CD4-positive, alpha-beta memory T cell (primary cell): ENCODE measurements at regions not wholly inside any gene's neighbourhood (a gene's known extent, or its start where the extent isn't known, plus 50 kb on each side); places are given as distances from the start of the nearest gene placed in this dataset.

Source experiments
- CTCF ChIA-PET: fragments of 350-600 bp; sonication (Branson Sonifier 250); formaldehyde crosslinking; loops from one replicate; lab custom pipeline; 2021; ENCODE audit warnings: inconsistent platforms; ENCODE audit not compliant: partially characterized antibody; lab: Charles Lee
- POLR2A ChIA-PET: fragments of 350-600 bp; sonication (Branson Sonifier 250); formaldehyde crosslinking; loops from one replicate; lab custom pipeline; 2021; ENCODE audit not compliant: partially characterized antibody; lab: Charles Lee
- DNase-seq, 5 donors: peaks; one replicate each; pipeline versions ENCODE4 v3.0.0 to v3.0.0-alpha.2; 2020 to 2022; ENCODE audit warnings: mixed read lengths in 1 of 5
- H3K27ac ChIP-seq: one replicate; pipeline ENCODE4 v1.7.0; 2013; ENCODE audit warnings: low read depth, low read length
- H3K27me3 ChIP-seq: 2 replicates; pipeline ENCODE4 v1.7.0; 2013; ENCODE audit warnings: mild to moderate bottlenecking, low read length, moderate library complexity; ENCODE audit not compliant: insufficient read depth
- H3K36me3 ChIP-seq: 2 replicates; pipeline ENCODE4 v1.7.0; 2013; ENCODE audit warnings: mild to moderate bottlenecking, low read length, moderate library complexity; ENCODE audit not compliant: insufficient read depth
- H3K4me1 ChIP-seq: 2 replicates; pipeline ENCODE4 v1.7.0; 2013; ENCODE audit warnings: mild to moderate bottlenecking, low read length, moderate library complexity; ENCODE audit not compliant: insufficient read depth
- H3K4me3 ChIP-seq, 2 donors: one replicate each; pipeline ENCODE4 v1.7.0; 2013; ENCODE audit warnings: low read length in 2 of 2, mild to moderate bottlenecking in 1 of 2
- H3K9me3 ChIP-seq, 2 donors: one replicate each; pipeline ENCODE4 v1.7.0; 2013; ENCODE audit warnings: low read length in 2 of 2, control low read depth in 1 of 2; ENCODE audit not compliant: control insufficient read depth in 1 of 2
- H3K27ac Mint-ChIP-seq, 7 donors: one replicate each; pipeline ENCODE4 v1.8.0; 2020 to 2021; ENCODE audit warnings: mixed read lengths in 7 of 7, mild to moderate bottlenecking in 6 of 7, inconsistent platforms in 3 of 7, moderate library complexity in 3 of 7
- H3K27me3 Mint-ChIP-seq, 2 donors: one replicate each; pipeline ENCODE4 v1.8.0; 2020 to 2021; ENCODE audit warnings: mixed read lengths in 2 of 2
- H3K36me3 Mint-ChIP-seq, 2 donors: one replicate each; pipeline ENCODE4 v1.8.0; 2020 to 2021; ENCODE audit warnings: mixed read lengths in 2 of 2, inconsistent platforms in 1 of 2, mild to moderate bottlenecking in 1 of 2
- H3K4me1 Mint-ChIP-seq, 4 donors: one replicate each; pipeline ENCODE4 v1.8.0; 2020 to 2021; ENCODE audit warnings: mixed read lengths in 4 of 4, mild to moderate bottlenecking in 1 of 4
- H3K4me3 Mint-ChIP-seq, 8 donors: one replicate each; pipeline ENCODE4 v1.8.0; 2020 to 2021; ENCODE audit warnings: mixed read lengths in 8 of 8, mild to moderate bottlenecking in 7 of 8, moderate library complexity in 6 of 8, inconsistent platforms in 3 of 8
- H3K9me3 Mint-ChIP-seq, 8 donors: one replicate each; pipeline ENCODE4 v1.8.0; 2020 to 2021; ENCODE audit warnings: mixed read lengths in 8 of 8, mild to moderate bottlenecking in 5 of 8, inconsistent platforms in 3 of 8, moderate library complexity in 1 of 8
- intact Hi-C: fragments of 100-400 bp; cut with micrococcal nuclease; formaldehyde crosslinking; loops from one replicate; pipeline ENCODE4 v1.15.1; 2023

DNA sequence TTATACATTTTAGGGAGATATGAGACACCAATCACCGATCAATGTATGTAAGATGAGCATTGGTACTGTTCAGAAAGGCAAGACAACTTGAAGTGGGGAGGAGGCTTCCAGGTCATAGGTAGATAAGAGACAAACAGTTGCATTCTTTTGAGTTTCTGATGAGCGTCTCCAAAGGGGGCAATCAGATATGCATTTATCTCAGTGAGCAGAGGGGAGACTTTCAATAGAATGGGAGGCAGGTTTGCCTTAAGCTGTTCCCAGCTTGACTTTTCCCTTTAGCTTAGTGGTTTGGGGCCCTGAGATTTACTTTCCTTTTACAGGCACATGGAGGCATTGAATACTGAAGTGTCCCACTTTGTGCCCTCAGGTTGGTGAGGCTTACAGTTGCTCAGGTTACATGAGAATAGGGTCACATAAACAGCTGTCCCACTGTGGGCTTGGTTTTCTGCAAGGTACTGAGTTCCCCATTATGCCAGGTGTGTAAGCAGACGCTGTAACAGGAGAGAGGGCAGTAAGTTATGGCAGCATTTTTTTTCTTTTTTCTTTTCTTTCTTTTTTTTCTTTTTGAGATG lies 129.8 kb upstream of the SERPIND1 start:
- peaks cover 2 to 3% of the 10 kb centered on the region in 2 donors for H3K27me3 Mint-ChIP-seq
- H3K4me1 Mint-ChIP-seq = no peaks in the 10 kb centered on the region
- ChIA-PET POLR2A (no interaction called here), CTCF (no interaction called here)
- no peaks in the 10 kb centered on the region for H3K36me3 Mint-ChIP-seq
- H3K27ac Mint-ChIP-seq = no peak overlapping the region
- Histone ChIP-seq H3K4me1 (no peaks in the 10 kb centered on the region), H3K36me3 (no peaks in the 10 kb centered on the region), H3K4me3 (no peak overlapping the region), H3K9me3 (no peaks in the 10 kb centered on the region), H3K27me3 (no peaks in the 10 kb centered on the region), H3K27ac (no peak overlapping the region)
- H3K9me3 Mint-ChIP-seq = peaks cover 0 to 6% (median 0%) of the 10 kb centered on the region in 8 donors
- no peak for DNase-seq
- intact Hi-C loops = no loop called here
- H3K4me3 Mint-ChIP-seq = no peak overlapping the region

DNA sequence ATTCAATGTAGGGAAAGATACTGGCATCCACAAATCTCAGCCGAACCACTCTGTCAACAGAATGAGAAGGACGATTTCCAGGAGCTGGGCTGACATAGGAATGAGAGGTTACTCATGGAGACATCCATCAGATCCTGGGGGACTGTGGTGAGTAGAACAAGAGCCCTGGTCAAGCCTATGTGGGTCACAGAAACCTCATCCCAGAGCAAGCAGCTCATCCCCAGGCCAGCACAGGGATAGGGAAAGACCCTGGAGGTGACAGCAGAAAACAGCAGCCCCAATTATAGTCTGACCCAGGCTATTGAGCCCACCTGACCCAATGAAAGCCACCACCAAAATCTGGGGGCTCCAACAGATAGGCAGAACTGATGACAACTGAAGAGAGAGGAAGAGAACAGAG lies 128.0 kb upstream of the SERPIND1 start:
- H3K4me3 ChIP-seq = no peak overlapping the region
- Mint-ChIP-seq H3K4me3 (no peak overlapping the region), H3K27ac (no peak overlapping the region), H3K27me3 (peaks cover 2 to 3% of the 10 kb centered on the region in 2 donors), H3K36me3 (no peaks in the 10 kb centered on the region), H3K4me1 (no peaks in the 10 kb centered on the region), H3K9me3 (peaks cover 0 to 1% (median 0%) of the 10 kb centered on the region in 8 donors)
- no peak for DNase-seq
- H3K27me3 ChIP-seq = no peaks in the 10 kb centered on the region
- H3K4me1 ChIP-seq = no peaks in the 10 kb centered on the region
- H3K27ac ChIP-seq = no peak overlapping the region
- POLR2A ChIA-PET = no interaction called here
- CTCF ChIA-PET = interaction anchor here (0.8 kb wide), 1 partner anchor 68 kb away, joined by 3 read pairs; no protein-coding TSS in a partner anchor
- no peaks in the 10 kb centered on the region for H3K9me3 ChIP-seq
- intact Hi-C loops = no loop called here
- no peaks in the 10 kb centered on the region for H3K36me3 ChIP-seq

DNA sequence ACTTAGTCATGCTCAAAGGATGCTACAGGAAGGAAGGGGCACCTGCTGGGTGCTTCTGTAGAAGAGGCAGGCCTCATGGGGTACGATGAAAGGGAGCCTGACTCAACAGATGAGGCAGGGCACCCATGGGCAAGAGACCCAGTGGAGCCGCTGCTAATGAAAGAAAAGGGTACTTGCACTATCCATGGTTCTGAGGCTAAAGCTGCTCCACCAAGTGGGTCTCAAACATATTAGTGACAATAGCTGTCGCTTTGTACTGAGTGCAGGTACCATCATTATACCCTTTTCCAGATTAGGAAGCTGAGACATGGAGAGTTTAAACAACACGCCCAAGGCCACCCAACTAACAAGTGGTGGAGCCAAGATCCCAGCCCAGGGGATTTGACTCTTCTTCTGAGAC lies 127.5 kb upstream of the SERPIND1 start:
- intact Hi-C loops = no loop called here
- Mint-ChIP-seq H3K9me3 (peaks cover 0 to 1% (median 0%) of the 10 kb centered on the region in 8 donors), H3K4me1 (no peaks in the 10 kb centered on the region), H3K27me3 (peaks cover 2 to 3% of the 10 kb centered on the region in 2 donors), H3K4me3 (no peak overlapping the region), H3K27ac (no peak overlapping the region), H3K36me3 (no peaks in the 10 kb centered on the region)
- Histone ChIP-seq H3K9me3 (no peaks in the 10 kb centered on the region), H3K4me3 (no peak overlapping the region), H3K27ac (no peak overlapping the region), H3K27me3 (no peaks in the 10 kb centered on the region), H3K4me1 (no peaks in the 10 kb centered on the region), H3K36me3 (no peaks in the 10 kb centered on the region)
- POLR2A ChIA-PET = no interaction called here
- CTCF ChIA-PET = no interaction called here
- DNase-seq = no peak

DNA sequence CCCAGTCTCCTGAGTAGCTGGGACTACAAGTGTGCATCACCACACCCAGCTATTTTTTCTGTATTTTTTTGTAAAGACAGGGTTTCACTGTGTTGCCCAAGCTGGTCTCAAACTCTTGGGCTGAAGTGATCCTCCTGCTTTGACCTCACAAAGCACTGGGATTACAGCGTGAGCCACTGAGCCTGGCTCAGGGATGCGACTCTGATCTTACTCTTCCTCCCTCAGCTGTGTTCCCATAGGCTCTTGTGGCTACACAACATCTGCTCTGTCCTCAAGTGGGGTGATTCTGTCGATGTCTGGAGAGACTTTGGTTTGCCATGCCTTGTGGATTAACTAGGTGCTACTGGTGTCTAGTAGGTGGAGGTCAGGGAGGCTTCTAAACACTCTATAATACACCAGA lies 127.0 kb upstream of the SERPIND1 start:
- Histone ChIP-seq H3K4me1 (no peaks in the 10 kb centered on the region), H3K27me3 (no peaks in the 10 kb centered on the region), H3K36me3 (no peaks in the 10 kb centered on the region), H3K4me3 (no peak overlapping the region), H3K27ac (no peak overlapping the region), H3K9me3 (no peaks in the 10 kb centered on the region)
- ChIA-PET CTCF (no interaction called here), POLR2A (no interaction called here)
- Mint-ChIP-seq H3K4me1 (no peaks in the 10 kb centered on the region), H3K27ac (no peak overlapping the region), H3K27me3 (peaks cover 2 to 3% of the 10 kb centered on the region in 2 donors), H3K4me3 (no peak overlapping the region), H3K9me3 (peaks cover 0 to 1% (median 0%) of the 10 kb centered on the region in 8 donors), H3K36me3 (no peaks in the 10 kb centered on the region)
- DNase-seq = no peak
- intact Hi-C loops = no loop called here

DNA sequence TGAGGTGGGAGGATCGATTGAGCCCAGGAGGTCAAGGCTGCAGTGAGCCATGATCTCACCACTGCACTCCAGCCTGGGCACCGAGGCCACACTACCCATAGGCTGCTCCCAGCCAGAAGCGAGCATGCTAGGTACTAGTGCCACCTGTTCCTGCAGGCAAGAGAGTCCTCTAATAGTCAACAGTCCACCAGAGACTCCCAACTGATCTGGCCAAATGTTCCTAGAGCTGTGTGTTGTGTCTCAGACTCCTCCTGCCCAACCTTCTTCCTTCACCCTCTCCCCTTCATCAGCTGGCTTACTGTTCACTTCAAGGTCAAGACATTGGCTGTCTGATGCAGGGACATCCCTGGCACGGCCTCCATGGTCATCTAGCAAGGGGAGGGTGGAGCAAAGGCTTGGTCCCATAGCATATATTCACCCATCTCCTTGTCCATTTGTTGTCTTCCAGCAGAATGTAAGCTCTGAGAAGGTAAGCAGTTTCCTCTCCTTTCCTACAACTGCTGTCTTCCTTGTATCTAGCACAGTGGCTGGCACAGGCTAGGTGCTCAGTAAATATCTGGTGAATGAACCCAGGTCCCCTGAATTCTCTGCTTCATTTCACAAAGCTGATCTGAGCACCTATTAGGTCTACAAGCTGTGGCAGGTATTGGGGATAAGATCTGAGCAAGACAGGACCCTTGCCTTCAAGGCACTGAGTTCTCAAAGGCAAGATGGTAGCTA lies 126.2 kb upstream of the SERPIND1 start:
- Histone ChIP-seq H3K4me3 (no peak overlapping the region), H3K27me3 (no peaks in the 10 kb centered on the region), H3K4me1 (no peaks in the 10 kb centered on the region), H3K27ac (no peak overlapping the region), H3K36me3 (no peaks in the 10 kb centered on the region), H3K9me3 (no peaks in the 10 kb centered on the region)
- Mint-ChIP-seq H3K9me3 (peaks cover 0 to 1% (median 0%) of the 10 kb centered on the region in 8 donors), H3K27me3 (peaks cover 2 to 3% of the 10 kb centered on the region in 2 donors), H3K4me3 (no peak overlapping the region), H3K4me1 (no peaks in the 10 kb centered on the region), H3K36me3 (no peaks in the 10 kb centered on the region), H3K27ac (peak overlapping the region in 1 of 7 donors; percentile 6)
- POLR2A ChIA-PET = no interaction called here
- CTCF ChIA-PET = interaction anchor here (1.3 kb wide), 1 partner anchor 42 kb away, joined by 4 read pairs; no protein-coding TSS in a partner anchor
- intact Hi-C loops = no loop called here
- no peak for DNase-seq

DNA sequence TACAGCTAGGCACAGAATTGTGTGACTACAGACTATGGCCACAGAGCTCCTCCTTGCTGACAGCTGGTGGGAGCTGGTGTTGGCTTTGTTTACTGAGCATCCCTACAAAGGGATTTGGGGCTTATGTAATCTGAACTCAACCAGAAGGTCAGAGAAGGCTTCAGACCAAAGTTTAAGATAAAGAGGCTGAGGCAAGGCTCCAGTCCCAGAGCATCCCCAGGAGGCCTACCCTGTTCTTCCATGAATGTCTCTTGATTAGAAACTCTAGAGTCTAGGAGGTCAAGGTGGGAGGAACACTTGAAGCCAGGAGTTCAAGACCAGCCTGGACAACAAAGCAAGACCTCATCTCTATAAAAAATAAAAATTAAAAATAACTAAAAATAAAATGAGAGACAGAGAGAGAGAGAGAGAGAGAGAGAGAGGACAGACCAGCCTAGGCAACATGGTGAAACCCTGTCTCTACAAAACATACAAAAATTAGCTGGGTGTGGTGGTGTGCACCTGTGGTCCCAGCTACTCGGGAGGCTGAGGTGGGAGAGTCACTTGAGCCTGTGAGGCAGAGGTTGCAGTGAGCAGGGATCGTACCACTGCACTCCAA lies 125.5 kb upstream of the SERPIND1 start:
- POLR2A ChIA-PET = no interaction called here
- CTCF ChIA-PET = interaction anchor here (1.3 kb wide), 1 partner anchor 43 kb away, joined by 4 read pairs; no protein-coding TSS in a partner anchor
- intact Hi-C loops = no loop called here
- no peak for DNase-seq
- H3K27ac Mint-ChIP-seq = no peak overlapping the region
- H3K36me3 Mint-ChIP-seq = no peaks in the 10 kb centered on the region
- Histone ChIP-seq H3K36me3 (no peaks in the 10 kb centered on the region), H3K27me3 (no peaks in the 10 kb centered on the region), H3K4me1 (no peaks in the 10 kb centered on the region), H3K27ac (no peak overlapping the region), H3K9me3 (no peaks in the 10 kb centered on the region), H3K4me3 (no peak overlapping the region)
- H3K4me1 Mint-ChIP-seq = no peaks in the 10 kb centered on the region
- H3K27me3 Mint-ChIP-seq = peaks cover 2 to 3% of the 10 kb centered on the region in 2 donors
- H3K4me3 Mint-ChIP-seq = no peak overlapping the region
- H3K9me3 Mint-ChIP-seq = peaks cover 0 to 1% (median 0%) of the 10 kb centered on the region in 8 donors
